ENCODE measurements at regions not wholly inside any gene's neighbourhood (a gene's known extent, or its start where the extent isn't known, plus 50 kb on each side); places are given as distances from the start of the nearest gene placed in this dataset.

DNA sequence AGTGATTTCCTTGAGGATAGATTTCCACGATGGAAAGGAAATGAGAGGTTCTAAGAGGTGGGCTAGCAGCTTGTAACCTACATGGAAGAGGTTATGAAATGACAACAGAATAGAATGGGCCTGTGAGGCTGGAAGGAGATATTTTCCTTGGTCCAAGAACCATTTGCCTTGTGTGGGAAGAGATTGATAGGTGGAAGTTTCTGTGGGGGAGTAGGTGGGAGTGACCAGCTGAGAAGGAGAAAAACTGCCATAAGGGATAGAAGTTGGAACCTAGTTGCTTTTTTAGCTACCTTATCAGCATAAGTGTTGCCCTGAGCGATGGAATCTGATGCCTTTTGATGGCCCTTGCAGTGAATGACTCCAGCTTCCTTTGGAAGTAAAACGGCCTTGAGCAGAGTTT, 60.4 kb upstream of the NAA35 start:
- DNase-seq (ENCODE audit: low spot score), result peak; percentile 18

DNA sequence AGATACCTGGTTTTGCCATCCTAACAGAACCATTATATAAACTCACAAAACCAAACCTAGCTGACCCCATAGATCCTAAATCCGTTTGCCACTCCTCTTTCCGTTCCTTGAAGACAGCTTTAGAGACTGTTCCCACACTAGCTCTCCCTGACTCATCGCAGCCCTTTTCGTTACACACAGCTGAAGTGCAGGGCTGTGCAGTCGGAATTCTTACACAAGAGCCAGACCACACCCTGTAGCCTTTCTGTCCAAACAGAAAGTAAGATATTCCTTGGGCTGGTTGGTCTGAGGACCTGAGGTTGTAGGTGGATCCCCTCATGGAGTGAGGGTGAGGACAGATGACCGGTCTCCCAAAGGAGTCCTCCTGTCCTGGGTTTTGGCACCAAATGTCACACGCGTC, 56.7 kb upstream of the NAA35 start:
- no peak for DNase-seq (ENCODE audit: low spot score)

DNA sequence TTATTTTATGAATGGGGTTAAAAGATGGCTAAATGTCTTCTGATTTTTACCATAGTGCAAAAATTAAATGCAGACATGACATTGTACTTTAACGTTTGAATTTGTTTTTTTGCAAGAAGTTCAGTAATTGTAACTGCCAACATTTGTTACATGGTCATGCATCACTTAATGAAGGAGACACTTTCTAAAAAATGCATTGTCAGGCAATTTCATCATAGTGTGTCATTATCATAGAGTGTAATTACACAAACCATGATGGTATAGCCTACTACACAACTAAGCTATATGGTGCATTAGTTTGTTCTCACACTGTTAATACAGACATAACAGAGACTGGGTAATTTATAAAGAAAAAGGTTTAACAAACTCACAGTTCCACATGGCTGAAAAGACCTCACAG, 50.0 kb upstream of the NAA35 start:
- DNase-seq (ENCODE audit: low spot score), result no peak
